GM12891 (cell line): ENCODE measurements at regions not wholly inside any gene's neighbourhood (a gene's known extent, or its start where the extent isn't known, plus 50 kb on each side); places are given as distances from the start of the nearest gene placed in this dataset.

Experiments used
- PAX5 ChIP-seq: IDR thresholded peaks from 2 replicates; pipeline ENCODE4 v1.6.1; 2011; ENCODE audit warnings: low read length, moderate library complexity, mild to moderate bottlenecking; ENCODE audit not compliant: insufficient read depth, severe bottlenecking
- POLR2A ChIP-seq: IDR thresholded peaks from 2 replicates; pipeline ENCODE4 v1.6.1; 2011; ENCODE audit warnings: low read depth, low read length, control low read depth
- POLR2AphosphoS5 ChIP-seq: IDR thresholded peaks from 2 replicates; pipeline ENCODE4 v1.6.1; 2011; ENCODE audit warnings: low read depth, low read length, control low read depth
- POU2F2 ChIP-seq: IDR thresholded peaks from 2 replicates; pipeline ENCODE4 v1.6.1; 2011; ENCODE audit warnings: low read depth, mild to moderate bottlenecking, control low read depth, low read length, moderate library complexity
- SPI1 ChIP-seq: IDR thresholded peaks from 2 replicates; pipeline ENCODE4 v1.6.1; 2011; ENCODE audit warnings: low read depth, low read length, control low read depth

DNA sequence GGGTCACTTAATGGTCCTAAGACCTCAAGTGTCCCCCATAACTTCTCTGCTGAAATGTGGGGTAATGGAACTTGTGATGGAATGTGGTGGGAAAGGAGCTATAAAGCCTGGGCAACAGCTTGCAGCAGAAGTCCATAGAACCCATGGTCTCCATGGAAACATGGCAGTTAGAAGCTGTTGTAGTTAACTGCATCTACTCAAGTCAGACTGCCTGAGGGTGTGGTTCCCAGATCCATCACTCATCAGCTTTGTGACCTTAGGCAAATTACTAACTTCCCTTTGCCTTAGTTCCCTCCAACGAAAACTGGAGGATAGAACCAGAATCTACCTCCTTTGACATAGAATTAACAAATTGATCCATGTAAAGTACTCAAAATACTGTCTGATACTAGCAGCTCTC is 113.0 kb downstream of the SPATA18 start:
- TF ChIP-seq POLR2A, result no peak
- no peak for TF ChIP-seq POU2F2
- TF ChIP-seq POLR2AphosphoS5, result no peak
- TF ChIP-seq SPI1, result no peak
- TF ChIP-seq PAX5, result no peak
